CD8-positive, alpha-beta memory T cell (primary cell): ENCODE measurements at regions not wholly inside any gene's neighbourhood (a gene's known extent, or its start where the extent isn't known, plus 50 kb on each side); places are given as distances from the start of the nearest gene placed in this dataset.
A peak's percentile ranks its signal among the peaks of the same experiment; 100 is the strongest.
"Not testable (repeated sequence)": the region's sequence is repeated elsewhere in the genome, so short reads cannot be mapped to it uniquely, and the experiment has no call there.

Experiments
- CTCF ChIA-PET: fragments of 350-600 bp; sonication (Branson Sonifier 250); formaldehyde crosslinking; loops from one replicate; lab custom pipeline; 2021; ENCODE audit warnings: antibody characterized with exemption; lab: Charles Lee
- POLR2A ChIA-PET: fragments of 350-600 bp; sonication (Branson Sonifier 250); formaldehyde crosslinking; loops from one replicate; lab custom pipeline; 2021; ENCODE audit warnings: antibody characterized with exemption; lab: Charles Lee
- DNase-seq, 5 donors: peaks; one replicate each; pipeline versions ENCODE4 v3.0.0 to v3.0.0-alpha.2; 2020 to 2022; ENCODE audit warnings: mixed read lengths in 1 of 5
- H3K27ac ChIP-seq: one replicate; pipeline ENCODE4 v1.7.0; 2013; ENCODE audit warnings: low read depth, mild to moderate bottlenecking, low read length, moderate library complexity
- H3K27me3 ChIP-seq: 2 replicates; pipeline ENCODE4 v1.7.0; 2013; ENCODE audit warnings: low read length, mild to moderate bottlenecking; ENCODE audit not compliant: insufficient read depth, poor library complexity, severe bottlenecking
- H3K36me3 ChIP-seq: 2 replicates; pipeline ENCODE4 v1.7.0; 2013; ENCODE audit warnings: mild to moderate bottlenecking, low read length, moderate library complexity; ENCODE audit not compliant: insufficient read depth
- H3K4me1 ChIP-seq: 2 replicates; pipeline ENCODE4 v1.7.0; 2013; ENCODE audit warnings: mild to moderate bottlenecking, low read length, moderate library complexity; ENCODE audit not compliant: insufficient read depth
- H3K4me3 ChIP-seq: 2 replicates; pipeline ENCODE4 v1.7.0; 2013; ENCODE audit warnings: mild to moderate bottlenecking, low read length
- H3K9me3 ChIP-seq: 2 replicates; pipeline ENCODE4 v1.7.0; 2013; ENCODE audit warnings: mild to moderate bottlenecking, low read length
- H3K27ac Mint-ChIP-seq, 8 donors: one replicate each; pipeline ENCODE4 v1.8.0; 2020 to 2021; ENCODE audit warnings: mixed read lengths in 8 of 8, mild to moderate bottlenecking in 6 of 8, inconsistent platforms in 3 of 8, moderate library complexity in 3 of 8
- H3K27me3 Mint-ChIP-seq, 2 donors: one replicate each; pipeline ENCODE4 v1.8.0; 2020 to 2021; ENCODE audit warnings: mixed read lengths in 2 of 2, mild to moderate bottlenecking in 1 of 2, moderate library complexity in 1 of 2
- H3K36me3 Mint-ChIP-seq, 3 donors: one replicate each; pipeline ENCODE4 v1.8.0; 2020 to 2021; ENCODE audit warnings: mixed read lengths in 3 of 3, inconsistent platforms in 1 of 3, mild to moderate bottlenecking in 1 of 3
- H3K4me1 Mint-ChIP-seq, 3 donors: one replicate each; pipeline ENCODE4 v1.8.0; 2020 to 2021; ENCODE audit warnings: mixed read lengths in 3 of 3, inconsistent platforms in 1 of 3, mild to moderate bottlenecking in 1 of 3
- H3K4me3 Mint-ChIP-seq, 7 donors: one replicate each; pipeline ENCODE4 v1.8.0; 2020 to 2021; ENCODE audit warnings: mixed read lengths in 7 of 7, mild to moderate bottlenecking in 6 of 7, moderate library complexity in 4 of 7, inconsistent platforms in 2 of 7
- H3K9me3 Mint-ChIP-seq, 5 donors: one replicate each; pipeline ENCODE4 v1.8.0; 2020 to 2022; ENCODE audit warnings: mixed read lengths in 5 of 5, mild to moderate bottlenecking in 3 of 5, moderate library complexity in 2 of 5, inconsistent platforms in 1 of 5

- Mint-ChIP-seq H3K27me3 (peaks cover 10 to 32% of the 10 kb centered on the region in 2 donors), H3K27ac (no peak overlapping the region), H3K36me3 (peaks cover 0 to 9% (median 0%) of the 10 kb centered on the region in 3 donors), H3K4me3 (no peak overlapping the region), H3K9me3 (peaks cover 1 to 12% (median 5%) of the 10 kb centered on the region in 5 donors), H3K4me1 (no peaks in the 10 kb centered on the region)
- CTCF ChIA-PET = no interaction called here
- Histone ChIP-seq H3K9me3 (no peaks in the 10 kb centered on the region), H3K4me3 (no peak overlapping the region), H3K27ac (no peak overlapping the region), H3K36me3 (no peaks in the 10 kb centered on the region), H3K4me1 (no peaks in the 10 kb centered on the region), H3K27me3 (no peaks in the 10 kb centered on the region)
- POLR2A ChIA-PET = no interaction called here
- no peak for DNase-seq
These were observed 80.8 kb upstream of the PHACTR1 start for GRCh38 chr6:12635813-12636212.

GRCh38 chr6:12636336-12636735 is 80.2 kb upstream of the PHACTR1 start:
- no peaks in the 10 kb centered on the region for H3K9me3 ChIP-seq
- Mint-ChIP-seq H3K36me3 (peaks cover 0 to 9% (median 0%) of the 10 kb centered on the region in 3 donors), H3K27ac (no peak overlapping the region), H3K27me3 (peaks cover 10 to 32% of the 10 kb centered on the region in 2 donors), H3K4me1 (no peaks in the 10 kb centered on the region), H3K4me3 (no peak overlapping the region), H3K9me3 (peaks cover 5 to 12% (median 6%) of the 10 kb centered on the region in 5 donors)
- no peak for DNase-seq
- CTCF ChIA-PET = no interaction called here
- no peaks in the 10 kb centered on the region for H3K4me1 ChIP-seq
- H3K36me3 ChIP-seq = no peaks in the 10 kb centered on the region
- no peaks in the 10 kb centered on the region for H3K27me3 ChIP-seq
- H3K27ac ChIP-seq = no peak overlapping the region
- H3K4me3 ChIP-seq = no peak overlapping the region
- POLR2A ChIA-PET = no interaction called here

DNA sequence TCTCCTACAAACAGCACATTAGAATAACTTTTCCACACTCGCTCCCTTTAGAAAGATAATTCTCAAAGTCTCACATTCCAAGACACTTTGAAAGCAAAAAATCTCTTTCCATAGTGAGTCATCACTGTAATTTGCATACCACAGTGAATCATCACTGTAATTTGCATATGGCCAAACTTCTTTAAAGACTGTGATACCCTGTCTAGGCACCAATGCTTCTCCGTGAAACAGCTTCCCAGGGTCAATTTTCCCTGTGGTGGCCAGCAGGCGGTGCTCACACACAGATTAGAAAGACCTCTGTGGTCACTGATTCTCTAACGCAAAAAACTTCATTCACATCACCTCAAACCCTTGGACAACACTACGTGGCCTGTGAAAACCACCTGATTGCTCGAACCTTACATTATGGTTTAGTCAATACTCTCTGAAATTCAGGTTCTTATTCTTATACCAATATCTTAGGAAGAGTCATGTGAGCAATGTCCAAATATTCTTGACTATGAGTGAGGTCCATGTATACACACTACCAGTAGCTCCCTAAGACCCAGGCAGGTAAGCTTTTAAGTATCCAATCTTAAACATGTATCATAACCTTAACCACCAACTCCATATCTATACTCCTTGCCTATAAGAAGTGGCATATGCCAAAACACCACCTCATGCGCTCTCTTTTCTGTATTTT is 78.5 kb upstream of the PHACTR1 start:
- H3K4me1 Mint-ChIP-seq = no peaks in the 10 kb centered on the region
- H3K4me1 ChIP-seq = no peaks in the 10 kb centered on the region
- peaks cover 10 to 18% (median 13%) of the 10 kb centered on the region in 5 donors for H3K9me3 Mint-ChIP-seq
- peaks cover 0 to 9% (median 0%) of the 10 kb centered on the region in 3 donors for H3K36me3 Mint-ChIP-seq
- DNase-seq = peak in 1 of 5 donors; percentile 1
- H3K27me3 ChIP-seq = no peaks in the 10 kb centered on the region
- no peaks in the 10 kb centered on the region for H3K9me3 ChIP-seq
- CTCF ChIA-PET = no interaction called here
- H3K27me3 Mint-ChIP-seq = peaks cover 12 to 30% of the 10 kb centered on the region in 2 donors
- H3K4me3 ChIP-seq = no peak overlapping the region
- no peak overlapping the region for H3K27ac Mint-ChIP-seq
- POLR2A ChIA-PET = no interaction called here
- no peaks in the 10 kb centered on the region for H3K36me3 ChIP-seq
- H3K27ac ChIP-seq = no peak overlapping the region
- no peak overlapping the region for H3K4me3 Mint-ChIP-seq

GRCh38 chr6:12640438-12640837 is 76.1 kb upstream of the PHACTR1 start:
- Mint-ChIP-seq H3K36me3 (no peaks in the 10 kb centered on the region), H3K4me3 (no peak overlapping the region), H3K27me3 (peaks cover 8 to 12% of the 10 kb centered on the region in 2 donors), H3K27ac (no peak overlapping the region), H3K4me1 (no peaks in the 10 kb centered on the region), H3K9me3 (peaks cover 5 to 17% (median 12%) of the 10 kb centered on the region in 5 donors)
- no peaks in the 10 kb centered on the region for H3K9me3 ChIP-seq
- H3K27me3 ChIP-seq = no peaks in the 10 kb centered on the region
- H3K4me3 ChIP-seq = no peak overlapping the region
- no peaks in the 10 kb centered on the region for H3K36me3 ChIP-seq
- no peaks in the 10 kb centered on the region for H3K4me1 ChIP-seq
- CTCF ChIA-PET = no interaction called here
- no peak overlapping the region for H3K27ac ChIP-seq
- no peak for DNase-seq
- POLR2A ChIA-PET = no interaction called here

DNA sequence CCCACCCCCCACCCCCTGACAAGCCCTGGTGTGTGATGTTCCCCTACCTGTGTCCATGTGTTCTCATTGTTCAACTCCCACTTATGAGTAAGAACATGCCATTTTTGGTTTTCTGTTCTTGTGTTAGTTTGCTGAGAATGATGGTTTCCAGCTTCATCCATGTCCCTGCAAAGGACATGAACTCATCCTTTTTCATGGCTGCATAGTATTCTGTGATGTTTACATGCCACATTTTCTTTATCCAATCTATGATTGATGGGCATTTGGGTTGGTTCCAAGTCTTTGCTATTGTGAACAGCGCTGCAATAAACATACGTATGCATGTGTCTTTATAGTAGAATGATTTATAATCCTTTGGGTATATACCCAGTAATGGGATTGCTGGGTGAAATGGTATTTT is 74.8 kb upstream of the PHACTR1 start:
- POLR2A ChIA-PET = not testable (repeated sequence)

GRCh38 chr6:12645941-12646340 is 70.6 kb upstream of the PHACTR1 start:
- ChIA-PET CTCF (no interaction called here), POLR2A (no interaction called here)
- H3K36me3 ChIP-seq = no peaks in the 10 kb centered on the region
- no peak overlapping the region for H3K4me3 ChIP-seq
- Mint-ChIP-seq H3K36me3 (no peaks in the 10 kb centered on the region), H3K27ac (no peak overlapping the region), H3K4me3 (no peak overlapping the region), H3K9me3 (peaks cover 5 to 17% (median 10%) of the 10 kb centered on the region in 5 donors), H3K27me3 (peaks cover 0 to 4% of the 10 kb centered on the region in 2 donors), H3K4me1 (no peaks in the 10 kb centered on the region)
- DNase-seq = no peak
- no peaks in the 10 kb centered on the region for H3K27me3 ChIP-seq
- no peaks in the 10 kb centered on the region for H3K9me3 ChIP-seq
- H3K27ac ChIP-seq = no peak overlapping the region
- H3K4me1 ChIP-seq = no peaks in the 10 kb centered on the region

More for the DNA sequence above, 74.8 kb upstream of the PHACTR1 start:
- H3K4me3 Mint-ChIP-seq, H3K27ac Mint-ChIP-seq, DNase-seq, H3K9me3 ChIP-seq, H3K4me3 ChIP-seq, H3K27me3 ChIP-seq, H3K27me3 Mint-ChIP-seq, H3K36me3 ChIP-seq, H3K36me3 Mint-ChIP-seq, H3K27ac ChIP-seq, CTCF ChIA-PET, H3K4me1 ChIP-seq, H3K4me1 Mint-ChIP-seq: not testable (repeated sequence)
- H3K9me3 Mint-ChIP-seq = peaks cover 5 to 17% (median 12%) of the 10 kb centered on the region in 5 donors

DNA sequence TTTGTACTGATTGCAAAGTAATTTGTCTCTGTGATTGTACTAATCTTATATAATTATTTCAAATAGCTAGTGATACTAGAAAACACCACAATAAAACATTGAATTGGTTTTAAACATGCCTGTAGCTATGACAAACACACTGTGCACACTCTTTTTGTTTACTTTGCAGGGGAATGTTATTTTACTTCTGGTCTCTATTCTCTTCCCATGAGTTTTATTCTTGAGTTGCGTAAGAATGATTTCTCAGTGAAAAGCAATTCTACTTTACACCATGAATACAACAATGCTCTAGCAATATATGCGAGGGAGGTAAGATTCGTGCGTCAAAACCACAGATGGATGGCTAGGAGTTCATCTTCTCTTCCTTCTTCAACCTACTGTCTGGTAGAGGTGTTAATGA is 68.4 kb upstream of the PHACTR1 start:
- ChIA-PET CTCF (no interaction called here), POLR2A (no interaction called here)
- H3K4me1 Mint-ChIP-seq = no peaks in the 10 kb centered on the region
- Histone ChIP-seq H3K27me3 (no peaks in the 10 kb centered on the region), H3K9me3 (no peaks in the 10 kb centered on the region), H3K4me3 (no peak overlapping the region), H3K27ac (no peak overlapping the region), H3K4me1 (no peaks in the 10 kb centered on the region), H3K36me3 (no peaks in the 10 kb centered on the region)
- H3K9me3 Mint-ChIP-seq = peaks cover 1 to 8% (median 2%) of the 10 kb centered on the region in 5 donors
- H3K4me3 Mint-ChIP-seq = no peak overlapping the region
- no peaks in the 10 kb centered on the region for H3K36me3 Mint-ChIP-seq
- no peak for DNase-seq
- H3K27ac Mint-ChIP-seq = no peak overlapping the region
- H3K27me3 Mint-ChIP-seq = peaks cover 0 to 2% of the 10 kb centered on the region in 2 donors

DNA sequence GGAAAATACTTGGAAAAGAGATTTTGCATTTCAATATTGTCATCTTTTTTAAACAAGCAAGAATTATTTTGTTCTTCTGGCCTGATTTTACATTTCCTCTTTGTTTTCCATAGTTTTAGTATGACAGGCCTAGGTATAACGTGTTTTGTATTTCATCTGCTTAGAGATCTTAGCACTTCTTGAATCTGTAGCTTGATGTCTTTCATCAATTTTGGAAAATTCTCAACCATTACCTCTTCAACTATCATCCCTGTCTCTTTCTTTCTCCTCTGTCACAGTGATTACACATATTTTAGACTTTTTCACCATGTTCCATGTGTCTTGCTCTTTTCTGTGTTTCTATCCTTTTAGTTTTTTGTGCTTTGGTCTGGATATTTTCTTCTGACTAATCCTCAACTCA is 67.2 kb upstream of the PHACTR1 start:
- Mint-ChIP-seq H3K36me3 (no peaks in the 10 kb centered on the region), H3K9me3 (peaks cover 0 to 2% (median 0%) of the 10 kb centered on the region in 5 donors), H3K4me3 (no peak overlapping the region), H3K4me1 (no peaks in the 10 kb centered on the region), H3K27ac (no peak overlapping the region), H3K27me3 (peaks cover 0 to 2% of the 10 kb centered on the region in 2 donors)
- no peaks in the 10 kb centered on the region for H3K9me3 ChIP-seq
- ChIA-PET CTCF (no interaction called here), POLR2A (no interaction called here)
- no peak overlapping the region for H3K4me3 ChIP-seq
- no peaks in the 10 kb centered on the region for H3K27me3 ChIP-seq
- H3K36me3 ChIP-seq = no peaks in the 10 kb centered on the region
- no peak overlapping the region for H3K27ac ChIP-seq
- DNase-seq = no peak
- H3K4me1 ChIP-seq = no peaks in the 10 kb centered on the region
